Spleen (tissue), 11 donors: ENCODE measurements at regions not wholly inside any gene's neighbourhood (a gene's known extent, or its start where the extent isn't known, plus 50 kb on each side); places are given as distances from the start of the nearest gene placed in this dataset.

Experiments used
- DNase-seq: peaks from one replicate; pipeline ENCODE4 v3.0.0-alpha.2; 2020
- H3K27ac ChIP-seq, 8 donors: fragments of 200-600 bp; sonication (generic) in 7 of 8; 1 replicate in 4 of 8; 2 replicates in 4 of 8; pipeline versions ENCODE4 v1.5.0 to v1.8.0; 2016 to 2021; ENCODE audit warnings: inconsistent platforms in 4 of 8, mild to moderate bottlenecking in 4 of 8, moderate library complexity in 1 of 8
- H3K27me3 ChIP-seq, 7 donors: fragments of 200-600 bp; sonication (generic) in 6 of 7; replicated peaks in 1 of 7; 1 replicate in 4 of 7; 2 replicates in 3 of 7; pipeline versions ENCODE4 v1.5.0 to v1.8.0; 2016 to 2021; ENCODE audit warnings: inconsistent platforms in 3 of 7, mild to moderate bottlenecking in 1 of 7
- H3K36me3 ChIP-seq, 6 donors: fragments of 200-600 bp; sonication (generic) in 5 of 6; 1 replicate in 4 of 6; 2 replicates in 2 of 6; pipeline versions ENCODE4 v1.5.0 to v1.8.0; 2016 to 2021; ENCODE audit warnings: inconsistent platforms in 2 of 6
- H3K4me1 ChIP-seq, 6 donors: fragments of 200-600 bp; sonication (generic) in 5 of 6; 1 replicate in 3 of 6; 2 replicates in 3 of 6; pipeline versions ENCODE4 v1.5.0 to v1.8.0; 2016 to 2021; ENCODE audit warnings: inconsistent platforms in 3 of 6
- H3K4me3 ChIP-seq, 8 donors: fragments of 200-600 bp; sonication (generic) in 7 of 8; 1 replicate in 4 of 8; 2 replicates in 4 of 8; pipeline versions ENCODE4 v1.5.0 to v1.8.0; 2016 to 2021; ENCODE audit warnings: inconsistent platforms in 4 of 8, mild to moderate bottlenecking in 4 of 8, moderate library complexity in 2 of 8
- H3K9me3 ChIP-seq, 8 donors: fragments of 200-600 bp; sonication (generic) in 7 of 8; 1 replicate in 4 of 8; 2 replicates in 4 of 8; pipeline versions ENCODE4 v1.5.0 to v1.8.0; 2016 to 2021; ENCODE audit warnings: inconsistent platforms in 4 of 8
- CTCF ChIP-seq, 11 experiments: fragments of 200-600 bp in 7 of 11; fragments of 450-650 bp in 4 of 11; sonication (generic) in 4 of 11; IDR thresholded peaks in 8 of 11; conservative IDR thresholded peaks in 3 of 11; 1 replicate in 7 of 11; 2 replicates in 4 of 11; pipeline versions ENCODE4 v1.4.0 to v1.8.0; 2016 to 2021; ENCODE audit warnings: antibody characterized with exemption in 11 of 11, inconsistent platforms in 4 of 11, mild to moderate bottlenecking in 1 of 11
- POLR2A ChIP-seq, 3 donors: fragments of 450-650 bp; IDR thresholded peaks; one replicate each; pipeline ENCODE4 v1.5.1; 2017; ENCODE audit warnings: antibody characterized with exemption in 3 of 3, mild to moderate bottlenecking in 1 of 3
- POLR2AphosphoS5 ChIP-seq, 3 donors: sonication (generic); formaldehyde crosslinking; IDR thresholded peaks; one replicate each; pipeline ENCODE4 v1.5.1; 2017; ENCODE audit warnings: antibody characterized with exemption in 3 of 3
- whole genome bisulfite sequencing, 5 donors: extraction: QIAGEN DNeasy Blood & Tissue Kit in 3 of 5; methylation state at CpG; one replicate each; pipeline versions ENCODE4 v1.1.5 to v1.1.7; 2013 to 2018; 5-methylcytosine and 5-hydroxymethylcytosine counted together
- intact Hi-C: fragments of 100-400 bp; cut with DNase I; formaldehyde crosslinking; loops from one replicate; pipeline ENCODE4 v1.15.0; 2023; ENCODE audit warnings: low total_unique reads
- donor health status: healthy with polysubstance abuse.
- donor health status: DM: no; HTN: no; CAD: no; lungs with moderate emphysema.
- donor health status: DM: no; HTN: no; CAD: no.
- donor health status: Bipolar disorder and iron deficiency.
- donor health status: healthy.
- donor health status: DM: no; HTN: no; CAD: no.
- donor health status: DM: yes; HTN: yes; CAD: no.

- no peak for DNase-seq
- no peaks in the 10 kb centered on the region for H3K4me1 ChIP-seq
- 83 to 86% (median 84%) methylated on average over 7 of the region's 7 CpGs for WGBS, 5 donors
These were observed 113.2 kb downstream of the HERPUD2 start for GRCh38 chr7:35581605-35582210.

GRCh38 chr7:35576031-35576573, 118.8 kb downstream of the HERPUD2 start:
- no peaks in the 10 kb centered on the region for H3K36me3 ChIP-seq
- TF ChIP-seq CTCF (IDR thresholded peaks at IDR 0.05 in 8 of 11, conservative IDR thresholded peaks at IDR 0.05 in 3 of 11) = no peak
- TF ChIP-seq POLR2A (IDR thresholded peaks at IDR 0.05) = no peak
- no peak overlapping the region for H3K27ac ChIP-seq

More at GRCh38 chr7:35581605-35582210, 113.2 kb downstream of the HERPUD2 start:
- Histone ChIP-seq H3K4me3 (no peak overlapping the region), H3K9me3 (no peaks in the 10 kb centered on the region), H3K27me3 (no peaks in the 10 kb centered on the region), H3K27ac (no peak overlapping the region), H3K36me3 (no peaks in the 10 kb centered on the region)
- TF ChIP-seq POLR2AphosphoS5 (IDR thresholded peaks at IDR 0.05) (no peak), POLR2A (IDR thresholded peaks at IDR 0.05) (no peak), CTCF (IDR thresholded peaks at IDR 0.05 in 8 of 11, conservative IDR thresholded peaks at IDR 0.05 in 3 of 11) (no peak)
- intact Hi-C loops = no loop called here

GRCh38 chr7:35571611-35572240, 123.2 kb downstream of the HERPUD2 start:
- Histone ChIP-seq H3K36me3 (no peaks in the 10 kb centered on the region), H3K4me1 (peaks cover 5 to 39% (median 20%) of the 10 kb centered on the region in 6 donors), H3K27ac (peak overlapping the region in 1 of 8 donors; percentile 52), H3K27me3 (no peaks in the 10 kb centered on the region), H3K9me3 (no peaks in the 10 kb centered on the region), H3K4me3 (no peak overlapping the region)
- DNase-seq = no peak
- intact Hi-C loops = no loop called here
- WGBS, 5 donors = 39 to 84% (median 67%) methylated on average over 3 of the region's 3 CpGs
- no peak for TF ChIP-seq POLR2A (IDR thresholded peaks at IDR 0.05)
- TF ChIP-seq POLR2AphosphoS5 (IDR thresholded peaks at IDR 0.05) = no peak
- no peak for TF ChIP-seq CTCF (IDR thresholded peaks at IDR 0.05 in 8 of 11, conservative IDR thresholded peaks at IDR 0.05 in 3 of 11)

More at GRCh38 chr7:35576031-35576573, 118.8 kb downstream of the HERPUD2 start:
- DNase-seq = no peak
- Histone ChIP-seq H3K9me3 (no peaks in the 10 kb centered on the region), H3K27me3 (no peaks in the 10 kb centered on the region), H3K4me1 (peaks cover 4 to 22% (median 9%) of the 10 kb centered on the region in 6 donors), H3K4me3 (no peak overlapping the region)
- intact Hi-C loops = no loop called here
- WGBS, 5 donors = 61 to 79% (median 76%) methylated on average over 5 of the region's 5 CpGs

GRCh38 chr7:35570937-35571336, 124.0 kb downstream of the HERPUD2 start:
- Histone ChIP-seq H3K9me3 (no peaks in the 10 kb centered on the region), H3K4me3 (no peak overlapping the region), H3K36me3 (no peaks in the 10 kb centered on the region), H3K27ac (peak overlapping the region in 1 of 8 donors; percentile 52), H3K4me1 (peaks cover 5 to 35% (median 18%) of the 10 kb centered on the region in 6 donors), H3K27me3 (no peaks in the 10 kb centered on the region)
- DNase-seq = no peak
- intact Hi-C loops = no loop called here
- WGBS, 5 donors = 59 to 67% (median 66%) methylated on average over 5 of the region's 5 CpGs
- TF ChIP-seq POLR2AphosphoS5 (IDR thresholded peaks at IDR 0.05) = no peak
- no peak for TF ChIP-seq CTCF (IDR thresholded peaks at IDR 0.05 in 8 of 11, conservative IDR thresholded peaks at IDR 0.05 in 3 of 11)
- no peak for TF ChIP-seq POLR2A (IDR thresholded peaks at IDR 0.05)
